ENCODE measurements at regions not wholly inside any gene's neighbourhood (a gene's known extent, or its start where the extent isn't known, plus 50 kb on each side); places are given as distances from the start of the nearest gene placed in this dataset.
"Not testable (repeated sequence)": the region's sequence is repeated elsewhere in the genome, so short reads cannot be mapped to it uniquely, and the experiment has no call there.

DNA sequence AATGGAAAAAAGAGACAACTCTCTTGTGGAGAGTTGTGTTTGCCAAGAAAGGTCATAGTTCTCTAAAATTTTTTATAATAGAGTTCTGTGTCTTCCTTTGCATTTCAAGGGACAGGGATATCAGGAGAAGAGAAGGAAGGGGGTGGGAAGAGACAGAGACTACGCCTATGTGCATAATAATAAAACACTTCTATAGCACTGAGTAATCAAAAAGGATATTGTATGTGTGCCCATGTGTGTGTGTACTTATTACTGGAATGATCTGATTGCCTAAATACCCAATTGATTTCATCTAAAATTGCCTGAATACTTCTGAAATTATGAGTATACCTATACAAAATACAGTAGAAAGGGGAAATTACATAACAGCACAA, 803.7 kb upstream of the ACVR2A start:
- DNase-seq (ENCODE audit: extremely low read depth, low read depth, low spot score) = no peak

DNA sequence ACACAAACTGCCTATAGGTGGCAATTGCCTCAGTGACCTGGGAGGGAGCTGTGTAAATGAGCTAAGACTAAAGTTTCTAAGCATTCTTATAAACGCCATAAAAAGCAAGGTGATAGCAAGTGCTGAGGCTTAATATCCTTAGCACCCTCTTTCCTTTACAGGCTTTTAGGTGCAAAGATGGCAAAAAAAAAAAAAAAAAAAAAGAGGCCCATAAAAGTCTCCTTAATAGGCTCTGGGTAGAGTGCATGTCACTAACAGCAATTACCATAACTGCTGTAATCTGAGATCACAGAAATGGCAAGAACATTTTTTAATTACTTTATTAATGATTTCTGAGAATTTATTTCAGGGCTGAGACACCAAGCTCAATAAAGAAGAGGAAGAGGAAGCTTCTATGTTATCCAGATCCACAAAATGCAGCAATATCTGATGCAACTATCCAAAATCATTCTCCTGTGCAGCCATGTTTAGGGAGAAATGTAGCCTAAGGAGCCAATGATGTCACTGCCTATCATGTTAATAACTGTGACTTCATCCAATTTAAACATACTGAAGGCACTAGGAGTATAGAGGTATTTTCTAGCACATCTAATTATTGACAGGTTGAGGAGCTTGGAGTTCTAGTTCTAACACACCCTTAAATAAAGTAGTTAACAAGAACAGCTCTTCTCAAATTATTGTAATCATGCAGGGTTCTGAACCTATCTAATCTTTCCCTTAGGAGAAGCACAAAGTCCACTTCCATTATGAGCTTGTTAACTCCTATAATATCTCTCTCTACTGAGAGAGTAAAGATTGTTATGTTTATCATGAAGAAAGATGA, 804.3 kb upstream of the ACVR2A start:
- DNase-seq (ENCODE audit: extremely low read depth, low read depth, low spot score) = no peak

DNA sequence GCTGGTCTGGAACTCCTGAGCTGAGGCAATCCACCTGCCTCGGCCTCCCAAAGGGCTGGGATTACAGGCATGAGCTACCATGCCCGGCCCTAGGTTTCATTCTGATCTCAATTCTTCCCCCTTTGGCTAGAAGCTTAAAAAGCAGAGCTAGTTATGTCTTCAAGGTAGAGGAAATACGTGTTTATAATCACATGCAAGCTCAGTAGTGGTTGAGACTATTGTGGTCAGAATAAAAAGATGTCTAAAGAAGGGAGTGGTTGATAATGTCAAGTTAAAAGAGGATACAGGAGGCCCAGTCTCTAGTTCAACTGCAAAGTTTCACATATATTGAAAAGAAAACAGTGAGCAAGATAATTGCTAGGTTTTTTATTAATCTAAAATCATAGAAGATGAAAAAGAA, 807.8 kb upstream of the ACVR2A start:
- no peak for DNase-seq (ENCODE audit: extremely low read depth, low read depth, low spot score)

DNA sequence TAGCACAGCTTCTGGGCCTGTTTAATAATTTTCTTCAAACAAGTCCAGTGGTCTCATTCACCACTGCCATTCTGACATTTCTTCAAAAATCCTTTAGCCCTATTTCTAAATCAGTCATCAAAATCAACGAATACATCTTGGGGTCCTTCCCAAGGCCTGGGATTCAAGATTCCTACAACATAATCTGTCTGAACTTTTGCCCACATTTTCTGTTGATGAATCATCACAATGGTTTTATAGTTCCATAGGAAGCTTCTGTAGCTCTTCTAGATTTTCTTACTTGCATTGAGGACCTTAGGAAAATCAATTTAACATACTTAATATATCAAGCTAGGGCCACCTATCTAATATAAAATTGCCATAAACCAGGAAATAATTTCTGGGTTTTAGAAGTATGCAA, 811.8 kb upstream of the ACVR2A start:
- DNase-seq (ENCODE audit: extremely low read depth, low read depth, low spot score) = no peak

DNA sequence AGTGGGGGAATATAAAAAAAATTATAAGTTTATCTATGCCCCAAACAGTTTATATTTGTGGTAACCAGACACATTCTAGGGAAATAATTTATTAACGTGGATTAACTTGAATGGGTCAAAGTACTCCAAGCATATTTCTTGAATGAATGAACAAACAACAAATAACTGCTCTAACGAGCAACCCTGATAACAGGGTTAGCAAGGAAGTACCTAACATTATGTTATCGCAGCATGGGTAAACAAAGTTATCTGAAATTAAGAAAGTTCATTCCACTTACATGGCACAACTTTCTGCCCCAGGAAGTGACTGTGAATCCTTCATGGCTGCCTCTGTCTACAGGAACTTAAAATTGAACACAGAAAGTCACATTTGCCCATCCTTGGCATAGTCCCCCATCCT, 812.9 kb upstream of the ACVR2A start:
- no peak for DNase-seq (ENCODE audit: extremely low read depth, low read depth, low spot score)

DNA sequence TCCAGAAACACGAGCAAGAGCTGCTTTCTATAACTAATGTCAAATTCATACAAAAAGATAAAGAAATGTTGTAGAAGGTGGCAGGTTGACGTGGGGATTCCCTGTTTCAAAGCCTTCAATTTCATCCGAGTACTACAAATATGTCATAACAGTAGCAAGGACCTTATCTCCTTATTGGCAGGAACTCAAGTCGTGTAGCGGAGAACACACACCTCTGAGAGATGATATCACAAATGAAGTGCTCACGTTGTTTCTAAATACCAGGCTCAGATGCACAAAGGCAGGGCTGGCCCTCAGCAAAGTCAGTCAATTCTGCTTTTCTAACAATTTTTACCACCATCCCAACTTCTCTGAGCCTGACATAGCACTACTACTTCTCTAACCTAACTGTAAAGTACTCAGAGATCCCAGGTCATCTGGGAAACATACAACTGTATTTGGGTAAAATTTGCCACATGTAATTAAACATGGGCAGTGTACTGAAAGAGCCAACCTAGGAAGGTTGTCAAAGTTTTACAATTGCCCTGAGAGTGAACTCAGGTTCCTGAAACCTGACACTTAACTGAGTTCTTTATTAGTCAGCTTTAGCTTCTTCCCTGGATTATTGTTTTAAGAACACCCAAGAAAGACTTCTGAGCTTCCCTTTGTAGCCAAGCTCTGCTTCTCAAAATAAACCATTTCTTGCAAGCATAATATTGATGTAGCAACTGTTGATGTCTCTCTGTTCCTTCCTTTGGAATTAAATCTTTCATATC, 813.7 kb upstream of the ACVR2A start:
- DNase-seq (ENCODE audit: extremely low read depth, low read depth, low spot score) = no peak

DNA sequence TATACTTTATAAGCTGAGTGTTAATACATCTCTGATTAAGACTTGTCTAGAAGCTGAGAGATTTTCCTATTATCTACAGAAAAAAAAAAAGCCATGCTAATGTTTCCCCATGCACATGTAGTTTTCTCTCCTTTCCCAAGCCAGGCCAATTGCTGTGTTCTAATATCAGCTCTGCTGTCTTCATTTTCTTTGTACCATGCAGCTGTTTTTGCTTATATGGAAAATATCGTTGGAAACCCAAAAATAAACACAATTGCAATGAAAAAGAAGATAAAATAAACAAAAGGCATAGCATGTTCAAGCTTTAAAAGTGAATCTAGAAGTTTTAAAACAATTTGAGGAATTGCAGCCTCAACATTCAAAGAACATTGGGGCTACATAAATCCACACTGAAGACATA, 817.4 kb upstream of the ACVR2A start:
- DNase-seq (ENCODE audit: extremely low read depth, low read depth, low spot score) = no peak

DNA sequence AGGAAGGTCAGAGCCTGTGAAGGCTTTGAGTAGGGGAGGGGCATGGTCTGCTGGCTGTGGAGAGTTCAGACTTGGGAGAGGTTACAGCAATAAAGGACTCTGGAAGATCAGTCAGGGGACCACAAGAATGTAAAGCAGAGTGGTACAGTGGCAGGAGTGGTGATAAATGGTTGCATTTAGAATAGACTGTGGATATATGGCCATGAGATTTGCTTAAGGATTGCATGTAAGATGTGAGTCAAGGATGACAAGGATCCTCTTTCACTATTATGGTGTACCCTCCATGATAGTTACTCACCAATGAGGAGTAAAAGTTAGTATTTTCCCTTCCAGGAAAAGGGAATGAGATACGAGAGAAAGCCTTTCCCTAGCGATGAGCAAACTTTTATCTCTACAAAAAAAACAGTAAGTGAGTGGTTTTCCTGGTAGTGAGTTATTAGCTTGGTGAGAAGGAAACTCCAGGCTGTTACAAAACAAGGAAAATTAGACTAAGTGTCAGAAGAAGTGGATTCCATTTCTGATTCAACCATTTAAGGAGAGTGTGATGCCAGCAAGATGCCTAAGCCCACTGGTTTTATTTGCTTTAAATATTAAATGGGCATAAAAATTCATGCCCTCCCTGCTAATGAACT, 818.0 kb upstream of the ACVR2A start:
- DNase-seq (ENCODE audit: extremely low read depth, low read depth, low spot score) = no peak

DNA sequence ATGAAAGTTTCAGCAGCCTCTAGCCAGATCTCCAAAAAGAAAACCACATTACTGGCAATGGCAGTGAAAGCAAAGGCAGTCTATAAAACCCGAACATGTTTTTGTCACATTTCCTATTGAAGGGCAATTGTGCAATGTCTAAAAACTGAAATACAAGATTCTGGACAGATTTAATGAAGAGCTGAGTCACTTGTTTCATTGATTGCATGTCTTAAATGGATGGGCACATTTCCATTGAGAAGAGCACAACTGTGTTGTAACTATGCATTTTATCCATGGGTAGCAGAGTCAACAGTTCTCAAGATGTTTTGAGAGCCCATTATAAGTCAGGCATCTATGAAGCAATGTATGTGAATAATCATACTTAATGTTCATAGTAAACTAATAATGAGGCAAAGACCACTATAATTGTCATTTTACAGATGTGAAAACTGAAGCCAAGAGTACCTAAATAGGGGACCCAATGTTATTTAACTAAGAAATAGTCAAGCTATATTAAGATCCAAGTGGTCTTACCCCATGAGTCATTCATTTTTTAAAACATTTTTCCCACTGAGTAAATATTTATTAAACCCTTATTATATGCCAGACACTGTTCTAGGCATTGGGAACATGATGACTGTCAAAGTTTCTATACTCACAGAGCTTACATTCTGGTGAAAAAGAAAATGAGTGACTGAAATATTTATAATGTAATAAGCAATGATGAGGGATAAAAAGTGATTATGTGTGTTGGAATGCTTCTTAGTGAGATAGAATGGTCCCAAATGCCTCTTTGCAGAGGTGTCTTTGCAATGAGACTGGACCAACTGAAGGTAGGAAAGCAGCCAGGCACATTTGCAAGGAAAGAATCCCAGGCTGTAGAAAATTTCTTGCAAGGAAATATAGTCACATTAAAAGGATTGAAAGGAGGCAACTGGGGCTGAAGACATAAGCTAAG, 818.9 kb upstream of the ACVR2A start:
- no peak for DNase-seq (ENCODE audit: extremely low read depth, low read depth, low spot score)

DNA sequence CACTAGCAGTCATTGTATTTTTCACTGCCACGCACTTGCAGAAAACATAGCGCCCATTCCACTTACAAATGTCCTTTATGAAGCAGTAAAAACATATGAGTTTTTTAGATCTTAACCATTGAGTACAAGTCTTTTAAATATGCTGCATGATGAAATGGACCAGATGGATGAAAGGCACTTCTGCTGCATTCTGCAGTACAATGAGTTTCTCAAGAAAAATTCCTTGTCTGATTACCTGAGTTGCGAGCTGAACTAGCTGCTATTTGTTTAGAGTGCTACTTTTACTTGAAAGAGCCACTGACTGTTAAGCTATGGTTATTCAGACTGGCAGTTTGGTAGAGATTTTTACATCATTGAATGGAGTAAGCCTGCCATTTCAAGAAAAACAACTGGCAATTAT, 825.5 kb upstream of the ACVR2A start:
- DNase-seq (ENCODE audit: extremely low read depth, low read depth, low spot score) = no peak

DNA sequence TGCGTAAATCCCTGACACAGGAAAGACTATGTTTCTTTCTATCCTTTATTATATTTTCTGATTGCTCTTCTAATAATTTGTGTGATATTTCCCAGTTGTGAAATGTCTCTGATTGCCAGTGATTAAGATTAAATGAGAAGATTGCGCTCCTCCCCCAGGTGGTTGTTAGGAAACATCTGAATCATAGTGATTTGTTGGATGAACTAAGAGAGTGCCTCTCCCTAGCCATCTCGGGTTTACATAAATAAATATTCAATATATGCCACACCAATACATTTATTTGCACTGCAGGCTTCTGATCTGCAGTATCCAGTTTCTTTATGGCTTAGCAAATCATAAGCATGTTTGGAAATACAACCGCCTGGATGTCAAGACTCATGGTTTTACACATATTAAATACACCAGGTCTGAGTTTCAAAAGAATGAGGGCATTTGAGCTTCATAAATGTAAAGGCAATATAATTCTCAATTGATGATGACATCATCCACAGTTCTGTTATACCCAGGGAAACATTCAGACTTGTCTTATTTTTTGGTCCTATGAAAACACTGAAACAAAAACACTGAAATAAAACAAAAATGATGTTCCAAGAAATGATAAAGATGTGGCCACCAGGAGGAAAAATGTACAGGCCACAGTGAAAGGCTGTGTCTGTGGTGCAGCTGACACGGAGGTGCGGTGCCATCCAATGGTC, 826.7 kb upstream of the ACVR2A start:
- no peak for DNase-seq (ENCODE audit: extremely low read depth, low read depth, low spot score)

DNA sequence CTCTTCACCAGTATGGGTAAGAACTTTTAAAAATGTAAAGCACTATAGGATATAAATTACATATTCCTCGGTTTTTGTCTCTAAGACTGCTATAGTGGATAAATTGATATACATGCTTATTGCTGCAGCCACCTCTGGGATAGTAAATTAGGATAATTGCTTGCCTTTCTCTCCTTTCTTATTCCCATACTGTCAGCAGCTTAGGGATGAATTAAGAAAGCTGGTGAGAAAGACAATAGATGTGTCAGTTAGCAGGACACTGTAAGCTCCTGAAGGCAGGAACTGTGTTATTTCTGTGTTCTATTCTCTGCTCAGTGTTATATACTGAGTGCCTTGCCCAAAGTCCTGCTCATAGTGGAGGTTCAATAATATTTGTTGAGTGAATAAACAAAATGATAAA, 828.6 kb upstream of the ACVR2A start:
- DNase-seq (ENCODE audit: extremely low read depth, low read depth, low spot score) = no peak

DNA sequence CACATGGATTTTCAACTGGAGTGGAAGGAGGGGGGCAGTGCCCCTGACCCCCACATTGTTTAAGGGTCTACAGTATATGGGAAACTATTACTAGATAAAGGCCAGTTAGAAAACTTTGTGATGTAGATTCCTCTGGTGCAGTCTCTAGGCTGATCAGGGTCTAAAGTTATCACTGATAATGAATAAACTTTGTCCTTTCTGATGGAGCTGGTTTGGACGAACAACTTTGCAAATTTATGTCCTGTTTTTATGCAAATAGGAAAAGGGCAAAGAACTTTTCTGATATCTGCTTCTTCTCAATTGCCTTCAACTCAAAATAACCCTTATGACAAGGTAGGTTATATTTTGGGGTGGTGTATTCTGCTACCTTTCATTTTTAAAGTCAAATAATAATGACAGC, 829.2 kb upstream of the ACVR2A start:
- DNase-seq (ENCODE audit: extremely low read depth, low read depth, low spot score) = no peak

DNA sequence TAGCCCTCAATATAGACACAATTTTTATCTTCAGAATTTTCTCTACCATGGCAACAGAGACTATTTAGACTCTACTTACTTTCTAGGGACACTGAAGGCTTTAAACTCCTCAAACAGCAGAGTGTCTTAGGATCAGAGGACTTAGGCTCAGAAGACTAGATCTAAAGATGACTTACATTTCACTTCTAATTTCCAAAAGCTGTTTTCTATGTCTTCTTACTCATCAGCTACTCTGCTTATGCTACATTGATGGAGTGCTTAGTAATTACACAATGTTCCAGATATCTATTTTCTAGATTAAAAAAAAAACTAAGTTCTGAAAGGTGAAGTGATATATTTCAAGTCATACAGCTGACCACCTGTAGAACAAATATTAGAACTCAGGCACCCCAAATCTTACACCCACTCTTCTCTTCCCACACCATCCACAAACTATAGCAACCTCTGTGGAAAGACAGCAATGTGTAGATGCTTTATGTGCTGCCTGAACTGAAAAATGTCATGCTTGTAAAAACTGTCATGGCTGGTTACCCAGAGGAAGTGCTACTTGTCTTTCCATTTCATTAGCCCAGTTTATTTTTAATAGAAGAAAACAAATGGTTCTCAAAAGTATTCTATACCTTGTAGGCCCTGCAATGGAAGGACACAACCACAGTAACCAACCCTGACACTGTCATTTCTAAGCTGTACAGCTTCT, 831.0 kb upstream of the ACVR2A start:
- DNase-seq (ENCODE audit: extremely low read depth, low read depth, low spot score) = no peak

DNA sequence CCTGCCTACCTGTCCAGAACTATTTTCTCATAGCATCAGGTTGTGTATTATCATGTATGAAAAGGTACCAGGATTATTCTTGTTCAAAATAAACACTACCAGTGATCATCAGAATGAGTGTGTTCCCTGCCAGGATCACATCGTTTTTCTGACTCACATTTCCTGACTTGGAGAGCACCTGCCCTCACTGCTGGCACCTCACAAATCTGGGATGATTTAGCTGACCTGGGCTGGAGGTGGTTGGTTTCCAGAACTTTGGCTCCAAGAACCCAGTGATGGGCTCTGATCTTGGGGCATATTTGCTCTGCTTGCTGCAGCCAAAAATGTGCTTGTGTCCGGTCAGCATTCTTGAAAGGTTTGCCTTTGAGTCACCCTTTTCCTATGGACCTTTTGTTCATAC, 836.3 kb upstream of the ACVR2A start:
- DNase-seq (ENCODE audit: extremely low read depth, low read depth, low spot score) = no peak

DNA sequence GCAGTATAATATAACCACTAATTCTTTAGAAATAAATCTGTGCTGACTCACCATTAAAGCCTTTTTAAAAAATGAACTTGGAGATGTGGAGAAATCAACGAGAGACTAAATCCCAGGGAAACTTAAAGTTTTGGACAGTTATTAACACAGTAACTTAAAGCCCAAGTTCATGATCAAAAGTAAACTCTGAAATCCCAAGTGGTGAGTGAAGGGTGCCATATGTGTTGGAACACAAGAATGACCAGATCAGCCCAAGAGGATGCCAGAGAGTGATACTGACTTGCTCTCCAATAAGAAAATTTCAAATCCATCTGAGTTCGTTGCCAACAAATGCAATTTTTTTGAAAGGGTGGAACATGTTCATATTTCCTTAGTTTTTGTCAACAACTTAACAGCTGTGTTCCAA, 838.1 kb upstream of the ACVR2A start:
- no peak for DNase-seq (ENCODE audit: extremely low read depth, low read depth, low spot score)

DNA sequence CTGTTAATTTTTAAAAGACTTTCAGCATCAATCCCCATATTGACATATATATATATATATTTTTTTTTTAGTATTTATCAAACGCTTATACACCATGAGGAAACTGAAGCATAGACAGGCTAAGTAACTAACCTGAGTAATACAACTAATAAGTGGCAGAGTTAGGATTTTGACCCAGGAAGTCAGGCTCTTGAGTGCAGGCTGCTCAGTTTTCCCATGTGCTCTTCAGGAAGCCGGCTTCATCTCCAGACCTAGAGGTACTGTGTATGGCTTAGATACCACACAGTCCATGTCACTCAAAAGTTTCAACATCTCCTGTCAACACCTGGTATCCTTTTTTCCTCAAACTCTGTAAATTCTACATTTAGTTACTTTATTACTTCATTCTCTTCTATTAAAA, 841.7 kb upstream of the ACVR2A start:
- DNase-seq (ENCODE audit: extremely low read depth, low read depth, low spot score) = no peak

DNA sequence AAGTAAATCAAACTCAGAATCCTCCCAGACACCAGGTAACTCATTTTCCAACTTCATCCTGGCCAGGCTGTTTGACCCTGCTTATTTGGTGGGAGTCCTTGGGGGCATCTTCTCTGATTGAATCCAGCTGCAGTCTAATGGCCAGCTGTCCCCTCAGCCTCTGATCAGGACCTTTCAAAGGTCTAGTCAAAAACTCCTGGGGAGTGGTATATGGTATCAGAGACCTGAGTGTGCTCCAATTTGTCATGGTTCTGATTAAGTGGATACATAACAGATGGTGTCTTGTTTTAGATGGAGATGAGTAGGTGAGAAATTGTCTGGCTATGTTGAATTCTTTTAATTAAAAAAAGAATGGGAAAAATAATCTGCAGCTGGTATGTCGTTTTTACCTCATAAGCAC, 842.6 kb upstream of the ACVR2A start:
- no peak for DNase-seq (ENCODE audit: extremely low read depth, low read depth, low spot score)

DNA sequence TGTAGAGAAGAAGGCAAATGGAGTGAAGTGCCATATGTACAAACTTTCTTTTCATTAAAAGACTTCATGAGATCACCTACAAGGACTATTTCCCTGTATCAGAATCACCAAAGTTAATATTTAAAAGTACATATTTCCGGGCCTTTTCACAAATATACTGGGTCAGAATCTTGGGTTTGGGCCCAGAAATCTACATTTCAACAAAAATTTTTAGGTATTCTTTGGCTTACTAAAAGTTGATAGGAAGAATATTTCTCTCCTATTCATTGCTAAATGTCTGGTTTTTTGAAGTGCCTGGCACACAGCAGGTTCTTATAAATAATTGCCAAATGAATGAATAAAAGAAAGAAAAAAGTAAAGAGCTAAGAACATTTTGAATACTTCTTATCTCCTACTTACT, 843.8 kb upstream of the ACVR2A start:
- no peak for DNase-seq (ENCODE audit: extremely low read depth, low read depth, low spot score)

DNA sequence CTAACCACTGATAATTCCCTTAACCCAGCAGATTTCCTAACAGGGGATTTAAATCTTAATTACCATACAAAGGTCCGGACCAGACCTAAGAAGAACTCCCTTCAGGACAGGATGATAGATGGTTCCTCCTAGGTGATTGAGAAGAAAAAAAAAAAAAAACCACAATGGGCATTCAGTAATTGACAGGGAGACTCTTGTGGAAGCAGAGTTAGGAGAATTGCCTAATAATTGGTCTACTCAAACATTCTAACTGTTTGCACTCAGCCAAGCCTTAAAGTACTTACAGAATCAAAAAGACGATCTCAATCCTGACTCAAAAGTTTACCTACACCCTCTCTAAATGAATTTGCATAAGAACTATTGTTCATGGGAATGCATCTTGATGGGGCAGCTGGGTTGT, 844.7 kb upstream of the ACVR2A start:
- DNase-seq (ENCODE audit: extremely low read depth, low read depth, low spot score) = not testable (repeated sequence)

Data from glomerular endothelial cell (primary cell).